ENCODE measurements at regions not wholly inside any gene's neighbourhood (a gene's known extent, or its start where the extent isn't known, plus 50 kb on each side); places are given as distances from the start of the nearest gene placed in this dataset.
"Not testable (repeated sequence)": the region's sequence is repeated elsewhere in the genome, so short reads cannot be mapped to it uniquely, and the experiment has no call there.

DNA sequence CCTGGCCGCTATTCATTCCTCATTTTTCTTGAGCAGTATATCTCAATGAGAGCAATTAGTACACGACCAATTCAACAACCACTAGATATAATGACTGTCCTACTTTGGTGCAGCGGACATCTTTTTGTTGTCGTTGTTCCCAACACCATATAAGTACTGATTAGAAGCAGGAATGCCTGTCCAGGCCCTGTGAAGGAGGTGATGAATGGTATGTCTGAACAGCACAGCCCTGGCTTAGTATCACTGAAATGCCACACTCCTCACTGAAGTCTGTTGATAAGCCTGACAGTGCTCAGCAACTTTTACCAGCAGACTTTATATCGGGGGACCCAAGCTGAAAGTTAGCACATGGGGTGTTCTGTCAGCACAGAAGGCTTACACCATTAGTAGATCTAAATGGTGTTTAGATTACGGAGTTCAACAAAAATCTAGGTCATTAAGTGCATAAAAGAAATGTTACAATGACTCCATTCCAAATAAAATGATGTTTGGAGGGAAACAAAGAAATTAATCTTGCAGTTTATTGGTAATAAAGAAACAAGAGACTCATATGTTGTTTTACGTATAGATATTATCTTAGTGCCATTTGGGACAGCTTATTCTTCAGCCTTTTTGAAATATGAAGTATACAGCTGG lies 228.3 kb upstream of the TTC29 start:
- DNase-seq, result no peak

DNA sequence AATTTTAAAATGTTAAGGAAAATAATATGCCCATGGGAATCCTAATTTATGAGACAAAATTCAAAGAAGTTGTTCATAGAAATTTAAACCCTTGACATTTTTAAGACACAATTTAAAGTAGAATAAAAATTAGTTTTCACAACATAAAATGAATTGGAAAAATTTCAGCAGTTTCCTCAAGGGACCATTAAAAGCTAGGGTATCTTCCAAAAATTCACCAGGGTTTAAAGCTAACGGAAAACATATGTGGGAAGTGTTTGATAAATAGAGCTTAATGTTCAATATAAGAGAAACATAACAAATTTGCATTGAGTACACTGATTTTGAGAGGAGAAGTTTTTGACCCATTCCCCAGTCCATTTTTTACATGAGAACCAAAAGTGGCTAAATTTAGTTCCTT lies 228.9 kb upstream of the TTC29 start:
- DNase-seq, result no peak

DNA sequence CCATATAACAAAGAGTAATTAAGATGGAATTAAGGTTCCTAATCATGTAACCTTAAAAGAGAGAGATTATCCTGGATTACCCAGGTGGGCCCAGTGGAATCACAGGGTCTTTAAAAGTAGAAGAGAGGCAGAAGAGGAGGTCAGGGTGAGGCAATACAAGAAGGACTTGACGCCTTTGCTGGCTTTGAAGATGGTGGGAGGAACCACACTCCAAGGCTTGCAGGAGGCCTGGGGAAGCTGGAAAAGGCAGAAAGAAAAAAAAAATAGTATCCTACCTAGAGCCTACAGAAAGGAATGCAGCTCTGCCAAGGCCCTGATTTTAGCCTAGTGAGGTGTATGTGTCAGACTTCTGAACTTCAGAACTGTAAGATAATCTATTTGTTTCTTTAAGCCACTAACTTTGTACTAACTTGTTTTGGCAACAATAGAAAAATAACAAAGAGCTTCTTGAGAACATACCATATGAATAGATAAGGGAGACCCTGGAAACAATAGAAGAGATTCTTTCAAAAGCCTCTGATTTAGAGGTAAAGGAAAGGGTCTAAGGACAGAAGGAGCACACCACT lies 229.9 kb upstream of the TTC29 start:
- DNase-seq, result no peak

DNA sequence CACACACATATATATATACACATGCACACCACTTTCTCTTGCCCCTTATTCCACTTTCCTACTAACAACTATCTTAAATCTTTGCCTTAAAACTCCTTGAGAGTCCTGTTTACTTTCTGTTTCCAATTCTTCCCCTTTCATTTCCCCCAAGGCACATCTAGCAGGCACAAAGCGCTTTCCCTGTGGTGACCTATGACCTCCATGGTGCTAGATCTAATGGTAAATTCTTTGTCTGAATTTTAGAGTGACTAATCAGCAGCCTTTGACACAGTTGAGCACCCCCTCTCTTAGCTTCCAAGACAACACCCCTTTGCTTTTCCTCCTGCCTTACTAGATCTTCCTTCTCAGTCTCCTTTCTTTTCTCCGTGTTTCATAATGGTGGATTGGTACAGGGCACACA lies 236.4 kb upstream of the TTC29 start:
- no peak for DNase-seq

DNA sequence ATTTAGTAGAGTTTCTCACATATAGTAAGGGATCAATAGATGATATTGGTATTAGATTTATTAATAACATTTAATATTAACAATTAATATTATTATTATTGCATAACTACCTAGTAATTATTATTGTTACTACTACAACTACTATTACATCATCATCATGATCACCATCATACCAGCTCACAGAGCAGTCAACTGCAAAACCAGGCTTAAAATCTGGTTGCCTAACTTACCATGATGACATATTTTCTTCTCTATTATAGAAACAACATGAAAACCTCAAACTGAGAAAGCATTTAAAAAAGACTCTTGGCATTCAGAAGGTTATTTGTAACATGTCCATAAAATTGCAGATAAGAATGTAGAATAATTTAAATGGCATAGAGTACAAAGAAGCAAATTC lies 247.0 kb upstream of the TTC29 start:
- no peak for DNase-seq

DNA sequence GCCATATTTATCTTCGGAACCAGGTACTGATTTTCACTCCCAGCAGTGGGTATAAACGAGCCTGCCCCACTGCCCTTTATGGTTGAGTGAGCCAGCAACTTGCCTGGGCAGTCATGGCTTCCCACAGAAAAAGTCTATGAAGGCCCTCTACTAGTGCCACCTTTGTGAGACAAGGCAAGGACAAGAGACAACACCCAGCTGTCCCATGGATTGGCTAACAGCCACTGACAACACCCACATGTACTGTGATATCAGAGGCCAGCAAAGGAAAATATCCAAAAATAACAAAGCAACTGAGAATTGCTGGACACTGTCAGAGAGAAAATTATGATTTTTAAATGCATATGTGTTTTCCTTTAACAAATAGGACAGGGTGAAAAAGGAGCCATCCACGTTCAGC lies 248.4 kb upstream of the TTC29 start:
- DNase-seq, result no peak

DNA sequence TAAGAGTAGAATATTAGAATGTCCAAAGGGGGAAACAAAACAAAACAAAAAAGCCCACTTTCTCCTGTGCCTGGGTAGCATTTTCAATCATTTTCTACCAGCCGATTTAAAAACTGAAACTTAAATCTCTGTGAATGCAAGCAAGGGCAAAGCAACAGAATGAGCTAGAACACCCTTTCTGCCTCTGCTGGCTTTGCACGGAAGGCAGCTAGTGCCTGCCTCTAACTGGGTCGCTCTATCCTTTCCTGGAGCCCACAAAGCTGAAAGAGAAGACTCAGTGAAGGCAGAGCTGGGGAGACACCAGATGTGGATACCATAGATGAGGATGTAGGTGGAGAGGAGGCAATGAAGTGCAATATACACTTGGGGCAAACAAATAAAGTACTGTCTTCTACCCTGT lies 248.9 kb upstream of the TTC29 start:
- DNase-seq, result no peak

DNA sequence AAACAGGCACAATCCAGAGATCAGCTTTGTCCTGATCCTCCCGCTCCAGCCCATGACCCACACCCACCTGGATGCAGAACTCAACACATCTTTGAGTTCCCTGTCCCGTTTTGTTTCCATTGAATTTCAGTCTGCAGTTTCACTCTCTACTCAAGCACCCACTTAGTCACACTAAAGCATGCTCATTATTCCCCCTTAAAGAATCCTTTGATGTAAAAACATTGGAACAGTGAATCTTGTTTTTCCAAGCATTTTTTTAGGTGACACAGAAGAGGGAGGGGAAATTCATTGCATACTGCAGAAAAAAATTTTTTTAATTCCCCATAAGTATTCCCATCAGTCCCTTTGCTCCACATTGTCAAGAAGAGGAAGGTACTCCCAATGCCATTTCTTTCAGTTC lies 249.7 kb upstream of the TTC29 start:
- no peak for DNase-seq

DNA sequence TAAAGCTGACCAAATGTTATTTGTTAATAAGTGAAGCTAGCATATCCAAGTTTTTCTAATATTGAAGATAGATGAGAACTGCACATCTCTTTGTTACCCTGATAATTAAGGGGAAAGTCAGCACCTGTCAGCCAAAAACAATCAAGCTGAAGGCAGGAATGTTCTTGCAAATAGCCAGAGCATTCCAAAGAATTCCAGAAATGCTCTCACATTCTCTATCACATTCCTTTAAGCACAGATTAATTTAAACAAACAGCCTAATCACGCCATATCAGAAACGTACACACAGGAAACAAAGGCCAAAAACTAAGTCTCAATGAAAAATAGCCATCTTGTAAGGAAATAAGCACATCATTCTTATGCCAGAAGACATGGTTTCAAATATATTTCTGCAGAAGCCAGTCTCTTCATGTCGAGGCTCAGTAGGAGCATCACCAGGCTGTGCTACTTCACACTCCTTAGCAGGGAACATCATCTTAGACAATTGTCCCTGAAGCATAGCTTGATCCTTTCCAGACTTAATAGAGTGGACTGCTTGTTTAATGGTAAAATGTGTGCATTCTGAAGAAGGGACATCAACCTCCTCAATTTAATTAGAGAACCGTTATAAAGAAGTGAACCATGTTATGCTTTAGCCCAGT lies 252.9 kb upstream of the TTC29 start:
- no peak for DNase-seq

DNA sequence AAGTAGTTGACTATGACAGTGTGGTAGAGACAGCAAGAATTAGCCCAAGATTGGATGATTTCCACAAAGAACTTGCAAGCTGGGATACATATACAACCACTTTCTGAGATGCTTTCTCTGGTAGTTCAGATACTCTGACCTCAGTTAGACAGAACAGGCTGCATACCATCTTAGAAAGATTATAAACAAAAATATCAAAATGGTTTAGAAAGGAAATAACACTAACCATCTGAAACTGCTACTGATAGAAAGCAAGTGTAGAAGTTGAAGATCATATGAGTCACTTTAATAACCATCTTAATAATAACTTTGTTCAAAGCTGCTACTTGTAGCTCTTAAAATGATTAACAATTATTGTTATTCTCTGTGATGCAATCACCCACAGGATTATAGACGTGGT lies 255.4 kb upstream of the TTC29 start:
- DNase-seq, result no peak

DNA sequence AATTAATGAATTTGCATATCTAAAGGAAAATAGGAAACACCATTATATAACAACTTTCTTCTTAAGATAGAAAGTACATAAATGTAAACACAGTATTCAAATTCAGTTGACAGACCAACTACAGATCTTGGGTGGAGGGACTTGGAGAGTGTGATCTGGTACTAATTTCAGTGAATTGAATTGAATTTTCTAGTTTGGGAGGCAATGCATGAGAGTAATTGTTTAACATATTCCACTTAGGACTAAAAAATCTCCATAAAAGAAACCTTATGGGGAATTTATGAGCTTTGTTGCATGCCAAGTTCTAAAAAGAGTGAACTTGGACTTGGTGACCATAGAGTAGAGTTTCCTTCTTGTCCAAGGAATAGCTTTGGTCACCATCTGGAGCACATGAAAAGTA lies 261.1 kb upstream of the TTC29 start:
- no peak for DNase-seq

DNA sequence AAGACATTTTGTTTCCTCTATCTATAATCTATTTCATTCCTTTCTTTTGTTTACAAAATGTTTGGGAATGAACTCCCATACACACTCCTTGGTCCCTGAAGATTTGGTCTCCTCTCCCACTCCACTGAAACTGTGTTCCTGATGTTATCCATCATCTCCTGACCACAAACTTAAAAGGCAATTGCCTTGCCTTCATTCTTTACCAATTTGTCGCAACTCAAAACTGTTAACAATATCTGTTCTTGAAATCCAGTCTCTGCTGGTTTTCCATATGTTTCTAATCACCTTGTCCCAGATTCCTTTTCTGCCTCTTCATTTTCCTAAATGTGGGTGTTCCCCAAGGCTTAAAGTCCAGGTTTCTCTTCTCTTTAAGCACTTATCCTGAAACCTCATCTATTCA lies 262.2 kb upstream of the TTC29 start:
- no peak for DNase-seq

DNA sequence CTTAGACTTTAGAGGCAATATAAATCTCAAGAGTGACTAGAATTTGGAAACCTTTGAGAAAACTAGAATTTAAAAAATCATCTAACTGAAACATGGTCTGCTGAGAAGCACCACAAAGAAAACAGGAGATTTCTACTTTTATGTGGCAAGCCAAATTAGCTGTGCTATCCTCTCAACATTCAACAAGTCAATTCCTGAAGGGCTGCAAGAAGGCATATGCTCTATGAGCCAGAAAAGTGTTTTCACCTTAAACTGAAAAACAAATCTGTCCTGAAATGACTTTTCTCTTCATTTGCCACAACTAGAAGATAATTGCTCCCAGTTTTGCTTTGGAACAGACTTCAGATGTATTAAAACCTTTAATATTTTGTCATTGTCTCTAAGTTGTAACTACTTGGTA lies 263.2 kb upstream of the EDNRA start:
- no peak for DNase-seq

DNA sequence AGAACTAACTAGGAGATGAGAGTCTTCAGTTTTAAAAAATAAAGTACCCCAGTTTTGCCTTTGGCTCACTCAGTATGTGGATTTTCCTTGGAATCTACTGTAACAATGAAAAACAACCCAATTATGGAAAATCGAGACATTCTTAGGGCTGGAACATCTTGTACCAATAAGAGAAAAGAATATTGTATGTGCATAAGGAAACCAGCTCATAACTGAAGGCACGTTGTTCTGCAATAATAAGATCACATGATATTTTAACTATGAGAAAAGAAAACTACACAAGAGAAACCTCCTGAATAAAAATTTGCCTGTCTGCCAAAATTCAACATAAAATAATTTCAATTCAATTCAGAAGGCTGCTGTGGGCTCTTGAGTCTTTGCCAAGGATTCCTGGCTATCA lies 261.8 kb upstream of the EDNRA start:
- no peak for DNase-seq

DNA sequence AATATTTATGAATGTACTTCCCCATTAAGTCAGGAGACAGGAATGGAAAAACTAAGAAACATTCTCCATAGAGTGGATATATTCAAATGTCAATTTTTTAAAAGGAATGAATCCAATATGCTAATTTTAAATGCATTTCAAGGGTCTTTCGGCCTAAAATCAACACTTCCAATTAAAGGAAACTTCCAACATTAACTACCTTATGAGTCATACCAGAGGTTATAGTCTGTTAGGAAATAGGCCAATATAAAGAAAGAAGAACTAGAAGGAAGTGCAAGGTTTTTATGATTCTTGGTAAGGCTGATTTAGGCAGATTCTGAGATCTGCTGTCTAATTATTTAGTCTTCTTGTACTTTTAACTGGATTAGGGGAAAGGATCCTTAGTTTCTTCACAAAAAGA lies 260.1 kb upstream of the EDNRA start:
- DNase-seq, result no peak

DNA sequence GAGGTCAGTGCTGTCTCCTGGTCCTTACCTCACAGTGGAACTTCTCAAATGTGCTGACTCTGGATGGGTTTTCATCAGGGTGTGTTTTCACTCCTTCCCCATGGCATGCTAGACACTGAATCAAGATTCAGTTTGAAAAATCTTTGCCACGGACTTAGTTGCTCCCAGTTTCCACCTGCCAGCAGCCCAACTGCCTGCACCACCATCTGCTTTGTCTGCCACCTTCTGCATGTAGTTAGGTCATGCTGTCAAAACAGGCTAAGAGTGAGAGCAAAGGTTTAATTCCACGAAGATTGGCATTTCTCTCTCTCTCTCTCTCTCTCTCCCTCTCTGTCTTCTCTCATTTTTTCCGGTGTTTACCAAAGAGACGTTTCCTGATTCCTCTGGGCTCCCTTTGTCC lies 258.0 kb upstream of the EDNRA start:
- DNase-seq, result no peak

DNA sequence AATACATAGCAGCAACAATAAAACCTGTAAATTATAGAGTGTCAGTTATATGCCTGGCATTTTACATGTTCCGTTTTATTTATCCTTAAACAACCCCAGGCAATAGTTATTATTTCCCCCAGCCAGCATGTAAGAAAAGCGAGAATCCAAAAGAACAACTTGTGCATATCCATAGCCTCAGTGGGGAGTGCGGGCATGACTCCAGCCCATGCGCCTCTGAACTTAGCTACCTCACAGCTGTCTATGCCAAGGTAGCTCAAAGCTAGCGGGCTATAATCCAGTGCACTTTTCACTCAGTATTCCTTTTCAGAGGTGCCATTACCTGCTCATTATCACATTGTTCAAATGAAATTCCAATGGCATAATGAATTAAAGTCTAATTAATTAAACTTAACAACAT lies 257.3 kb upstream of the EDNRA start:
- DNase-seq, result no peak

DNA sequence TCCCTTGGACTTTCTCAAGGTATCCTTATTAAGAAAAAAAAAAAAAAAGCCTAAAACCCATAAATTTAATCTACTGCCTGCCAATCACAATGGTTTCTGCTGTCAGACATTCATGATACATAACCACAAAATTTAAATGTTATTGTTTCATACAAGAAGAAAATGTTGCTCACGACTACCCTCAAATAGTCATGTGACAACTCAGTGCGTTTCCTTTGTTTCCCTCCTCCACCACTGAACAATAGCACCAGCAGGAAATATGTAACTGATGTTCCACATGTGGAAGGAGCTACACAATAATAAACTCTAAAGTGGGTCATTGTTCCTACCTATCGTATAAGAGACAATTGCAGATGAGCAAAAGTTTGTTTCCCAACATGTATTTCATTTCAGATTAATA lies 244.1 kb upstream of the EDNRA start:
- no peak for DNase-seq

DNA sequence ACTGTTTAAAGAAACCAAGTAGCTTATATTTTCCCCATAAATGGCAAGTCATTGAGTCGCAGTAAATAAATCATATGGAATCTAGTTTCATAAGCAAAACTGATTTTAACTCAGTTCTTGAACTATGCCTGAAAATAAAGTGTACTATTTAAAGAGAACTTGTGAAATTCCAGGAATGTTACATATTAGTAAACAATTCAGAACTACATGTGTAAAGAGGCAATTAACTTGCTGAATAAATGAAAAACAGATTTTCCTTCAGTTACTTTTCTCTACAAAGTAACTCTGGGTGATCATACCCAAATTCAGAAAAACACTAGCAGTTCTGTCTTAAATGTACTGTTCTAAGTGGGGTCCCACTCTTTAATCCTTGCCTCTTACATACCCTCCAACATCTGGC lies 236.1 kb upstream of the EDNRA start:
- DNase-seq, result no peak

DNA sequence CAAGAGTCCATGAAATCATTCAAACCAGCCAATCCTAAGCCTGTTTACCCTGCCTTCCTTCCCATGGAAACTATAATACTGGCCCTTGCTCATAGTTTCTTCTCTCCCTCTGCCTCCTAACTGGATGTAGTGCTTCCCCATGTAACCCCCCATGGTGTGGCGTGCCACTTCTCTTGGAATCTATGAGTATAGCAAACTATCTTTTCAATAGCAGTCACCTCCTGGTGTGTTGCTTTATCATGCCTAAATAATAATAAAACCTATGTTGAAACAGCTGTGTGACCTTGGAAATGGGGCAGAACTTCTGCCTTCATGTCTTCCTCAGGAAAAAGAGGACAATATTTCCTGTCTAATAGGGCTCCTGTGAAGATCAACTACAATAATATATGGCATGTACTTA lies 234.8 kb upstream of the EDNRA start:
- DNase-seq, result no peak

DNA sequence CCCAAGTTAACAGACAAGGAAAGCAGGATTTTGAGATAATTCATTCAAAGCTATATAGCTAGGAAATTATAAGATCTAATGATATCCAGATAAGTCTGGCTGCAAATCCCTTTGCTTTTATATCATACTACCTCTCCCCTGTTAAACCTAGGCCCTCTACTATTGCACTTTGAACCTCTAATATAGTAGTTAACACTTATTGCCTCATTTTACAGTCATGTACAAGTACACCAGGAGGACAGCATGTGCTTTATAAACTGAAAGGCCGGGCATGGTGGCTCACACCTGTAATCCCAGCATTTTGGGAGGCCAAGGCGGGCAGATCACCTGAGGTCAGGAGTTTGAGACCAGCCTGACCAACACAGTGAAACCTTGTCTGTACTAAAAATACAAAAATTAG lies 234.4 kb upstream of the EDNRA start:
- DNase-seq, result not testable (repeated sequence)

DNA sequence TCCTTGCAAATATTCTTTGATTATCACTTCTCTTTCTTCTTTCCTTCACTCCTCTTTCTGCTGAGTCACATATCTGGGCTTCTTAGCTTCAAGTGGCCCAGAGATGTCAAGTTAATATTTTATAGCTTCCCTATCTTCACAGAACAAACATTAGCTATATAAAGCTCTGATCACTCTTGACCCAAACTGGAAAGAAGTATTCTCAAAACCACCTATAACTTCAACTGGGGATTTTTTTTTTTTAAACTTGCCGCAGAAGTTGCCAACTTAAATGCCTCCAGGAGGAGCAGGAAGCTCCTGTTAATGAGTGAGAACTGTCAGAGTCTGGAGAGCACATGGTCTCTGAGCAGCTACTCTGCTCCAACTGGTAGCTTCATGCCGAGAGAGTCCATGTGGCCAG lies 233.3 kb upstream of the EDNRA start:
- DNase-seq, result no peak

DNA sequence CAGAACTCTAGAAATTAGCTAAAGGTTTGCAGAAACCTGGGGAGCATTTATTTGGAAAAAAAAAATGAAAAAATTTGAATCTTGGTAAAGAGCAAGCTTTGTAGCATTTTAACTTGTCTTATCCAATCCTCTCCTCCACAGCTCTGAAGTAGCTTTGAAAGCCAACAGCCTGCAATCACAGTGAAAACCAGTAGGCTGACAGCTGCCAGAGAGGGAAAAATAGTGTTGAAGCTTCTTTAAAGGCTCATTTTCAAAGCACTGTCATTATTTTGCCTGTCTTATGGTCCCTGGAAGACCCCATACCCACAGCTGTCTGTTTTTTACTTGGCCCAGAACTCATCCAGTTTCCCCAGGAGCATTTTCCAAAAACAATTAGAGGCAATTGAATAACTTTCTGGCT lies 230.8 kb upstream of the EDNRA start:
- no peak for DNase-seq

DNA sequence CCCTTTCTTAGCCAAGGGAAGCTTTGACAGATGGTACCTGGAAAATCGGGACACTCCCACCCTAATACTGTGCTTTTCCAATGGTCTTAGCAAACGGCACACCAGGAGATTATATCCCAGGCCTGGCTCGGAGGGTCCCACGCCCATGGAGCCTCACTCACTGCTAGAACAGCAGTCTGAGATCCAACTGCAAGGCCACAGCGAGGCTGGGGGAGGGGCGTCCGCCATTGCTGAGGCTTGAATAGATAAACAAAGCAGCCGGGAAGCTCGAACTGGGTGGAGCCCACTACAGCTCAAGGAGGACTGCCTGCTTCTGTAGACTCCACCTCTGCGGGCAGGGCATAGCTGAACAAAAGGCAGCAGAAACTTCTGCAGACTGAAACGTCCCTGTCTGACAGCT lies 225.6 kb upstream of the EDNRA start:
- DNase-seq, result not testable (repeated sequence)

DNA sequence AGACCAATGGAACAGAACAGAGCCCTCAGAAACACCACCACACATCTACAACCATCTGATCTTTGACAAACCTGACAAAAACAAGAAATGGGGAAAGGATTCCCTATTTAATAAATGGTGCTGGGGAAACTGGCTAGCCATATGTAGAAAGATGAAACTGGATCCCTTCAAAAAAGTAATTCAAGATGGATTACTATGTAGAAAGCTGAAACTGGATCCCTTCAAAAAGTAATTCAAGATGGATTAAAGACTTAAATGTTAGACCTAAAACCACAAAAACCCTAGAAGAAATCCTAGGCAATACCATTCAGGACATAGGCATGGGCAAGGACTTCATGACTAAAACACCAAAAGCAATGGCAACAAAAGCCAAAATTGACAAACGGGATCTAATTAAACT lies 221.6 kb upstream of the EDNRA start:
- DNase-seq, result not testable (repeated sequence)
